GM21717 (cell line): ENCODE measurements at regions not wholly inside any gene's neighbourhood (a gene's known extent, or its start where the extent isn't known, plus 50 kb on each side); places are given as distances from the start of the nearest gene placed in this dataset.
A peak's percentile ranks its signal among the peaks of the same experiment; 100 is the strongest.
"Not testable (repeated sequence)": the region's sequence is repeated elsewhere in the genome, so short reads cannot be mapped to it uniquely, and the experiment has no call there.

ENCODE experiments used
- ATAC-seq: cut with Tn5 transposase; IDR thresholded peaks from one replicate; pipeline ENCODE4 v1.9.1; 2021; ENCODE audit warnings: mild to moderate bottlenecking, moderate library complexity; ENCODE audit not compliant: unreplicated experiment

DNA sequence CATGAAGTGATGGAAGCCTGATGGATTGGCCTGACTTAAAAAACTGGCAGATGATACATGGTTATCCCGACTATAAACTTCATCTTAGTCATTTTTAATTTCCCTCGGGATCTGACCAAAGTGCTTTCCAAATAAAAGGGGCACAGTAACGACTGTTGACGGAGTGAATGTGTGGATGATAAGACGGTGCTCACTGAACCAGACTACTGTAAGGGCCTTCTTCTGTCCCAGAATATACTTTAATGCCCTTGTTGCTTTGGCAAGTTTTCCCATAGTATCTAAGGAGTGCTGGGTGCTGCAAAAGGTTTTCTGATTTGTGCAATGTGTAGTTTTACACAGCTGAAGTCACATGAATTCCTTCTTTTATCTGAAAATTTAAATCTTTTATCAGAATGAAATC, 373.5 kb downstream of the DSEL start:
- no peak for ATAC-seq

DNA sequence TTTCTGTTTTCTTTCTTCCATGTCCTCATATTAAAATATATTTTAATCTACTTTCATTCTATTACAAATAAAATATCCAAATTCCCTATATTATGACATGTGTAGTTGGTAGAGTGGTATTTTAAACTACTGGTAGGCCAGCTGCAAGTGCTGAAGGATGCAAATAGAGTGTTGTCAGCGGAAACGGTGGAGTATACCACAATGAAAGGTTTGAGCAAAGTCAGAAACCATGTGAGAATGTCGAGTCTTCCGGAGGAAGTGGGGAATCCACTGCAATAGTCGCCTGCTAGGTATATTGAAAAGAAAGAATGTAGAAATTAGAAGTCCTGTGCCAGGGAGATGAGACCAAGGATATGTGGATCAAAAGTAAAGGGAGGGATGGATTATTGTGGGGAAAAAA, 373.9 kb downstream of the DSEL start:
- ATAC-seq, result no peak

DNA sequence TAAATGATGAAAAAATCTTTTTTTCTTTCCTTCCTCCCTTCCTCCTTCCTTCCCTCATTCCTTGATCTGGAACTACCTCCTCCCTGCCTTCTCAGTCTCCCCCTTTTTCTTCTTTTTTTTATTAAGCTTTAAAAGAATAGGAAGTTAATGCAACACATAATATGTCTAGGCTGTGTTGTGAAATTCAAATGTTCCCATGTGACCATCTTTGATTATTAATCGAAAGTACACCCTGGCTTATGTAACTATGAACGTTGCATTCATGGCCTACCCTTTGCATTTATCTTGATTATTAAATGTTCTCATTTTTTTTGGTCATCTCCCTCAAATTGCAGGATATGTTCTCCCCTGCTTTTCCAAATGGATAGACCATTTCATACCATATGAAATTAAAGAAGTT, 376.0 kb downstream of the DSEL start:
- ATAC-seq, result no peak

DNA sequence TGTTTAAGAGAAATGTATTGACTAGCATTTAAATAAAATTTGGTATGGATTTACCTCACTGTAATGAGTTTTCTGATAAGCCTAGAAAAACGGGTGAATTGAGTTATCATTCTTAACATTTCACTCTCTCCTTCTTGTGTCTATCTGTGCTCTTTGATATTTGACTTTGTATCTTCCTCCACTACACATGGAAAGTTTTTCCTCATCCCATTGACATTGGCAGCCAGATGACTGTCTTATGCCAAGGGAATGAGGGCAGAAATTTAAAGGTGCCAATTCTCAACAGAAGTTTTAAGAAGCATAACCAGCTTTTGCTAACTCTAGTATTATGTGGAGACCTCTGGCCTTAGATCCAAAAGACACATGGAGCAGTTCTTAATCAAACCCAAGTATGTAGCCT, 376.6 kb downstream of the DSEL start:
- ATAC-seq, result no peak

DNA sequence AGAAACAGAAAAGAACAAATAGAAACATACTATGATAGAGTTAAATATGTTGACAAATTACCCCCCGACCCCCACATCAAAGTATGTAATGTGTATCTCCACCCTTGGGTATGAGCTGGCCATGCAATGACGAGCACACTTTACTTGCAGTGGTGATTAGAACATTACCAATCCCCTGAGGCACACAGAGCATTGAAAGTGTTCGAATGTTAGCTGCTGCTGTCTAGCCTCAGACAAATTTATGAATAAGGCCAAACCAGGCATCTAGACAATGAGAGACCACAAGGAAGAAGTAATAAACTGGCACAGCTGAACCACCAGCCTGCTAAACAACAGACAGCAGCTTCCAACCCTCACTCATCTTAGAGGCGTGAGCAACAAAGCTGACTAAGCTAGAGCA, 380.5 kb downstream of the DSEL start:
- no peak for ATAC-seq

DNA sequence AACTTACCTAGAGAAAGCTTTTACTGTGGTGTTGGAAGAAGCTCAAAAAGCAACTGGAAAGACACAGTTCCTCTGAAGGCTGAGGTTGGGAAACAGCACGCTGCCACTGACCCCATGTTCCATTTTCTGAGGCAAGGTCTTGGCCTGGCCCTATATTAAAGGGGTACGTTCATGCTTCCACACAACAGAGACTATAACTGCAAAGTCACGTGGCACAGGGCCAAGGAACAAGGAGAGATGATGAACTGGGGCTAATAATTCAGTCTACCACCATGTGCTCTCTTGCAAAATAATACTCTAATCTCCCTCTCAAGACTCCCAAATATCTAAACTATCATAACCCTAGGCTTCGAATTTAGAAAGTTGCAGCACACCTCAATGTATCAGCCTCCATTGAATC, 381.6 kb downstream of the DSEL start:
- ATAC-seq, result no peak

DNA sequence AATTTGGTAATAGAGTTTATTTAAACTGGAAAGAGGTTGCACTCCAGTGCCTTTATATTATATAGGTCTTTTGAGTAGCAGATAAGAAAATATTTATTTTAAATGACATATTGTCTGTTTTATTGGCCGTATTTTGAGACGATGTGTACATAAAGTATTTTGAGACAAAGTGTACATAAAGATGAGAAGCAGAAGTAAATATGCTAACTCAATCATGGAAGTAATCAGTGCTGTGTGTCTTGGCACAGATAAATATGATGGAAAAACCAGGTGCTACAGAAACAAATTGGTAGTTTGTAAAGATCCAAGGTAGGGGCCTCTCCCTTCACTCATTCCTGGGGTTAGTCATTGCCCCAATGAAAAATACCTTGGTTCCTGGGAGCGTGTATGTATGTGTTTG, 382.9 kb downstream of the DSEL start:
- no peak for ATAC-seq

DNA sequence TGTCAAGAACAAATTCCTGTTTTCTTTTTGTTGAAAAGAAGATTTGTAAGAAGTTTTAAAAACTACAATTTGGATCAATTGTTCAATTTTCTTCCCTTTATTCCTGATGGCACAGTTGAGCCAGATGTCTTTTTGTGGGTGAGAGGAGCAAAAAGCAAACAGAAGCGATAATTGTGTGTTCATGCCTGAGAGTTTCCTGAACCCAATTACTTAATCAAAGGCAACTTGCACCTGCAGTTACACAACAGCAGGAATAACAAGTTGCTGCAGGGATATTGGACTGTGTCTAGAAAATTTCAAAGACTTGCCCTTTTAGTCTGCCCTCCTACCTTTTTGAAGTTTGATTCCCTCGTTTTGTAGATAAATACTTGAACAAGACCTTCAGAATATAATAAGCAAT, 383.6 kb downstream of the DSEL start:
- ATAC-seq, result no peak

DNA sequence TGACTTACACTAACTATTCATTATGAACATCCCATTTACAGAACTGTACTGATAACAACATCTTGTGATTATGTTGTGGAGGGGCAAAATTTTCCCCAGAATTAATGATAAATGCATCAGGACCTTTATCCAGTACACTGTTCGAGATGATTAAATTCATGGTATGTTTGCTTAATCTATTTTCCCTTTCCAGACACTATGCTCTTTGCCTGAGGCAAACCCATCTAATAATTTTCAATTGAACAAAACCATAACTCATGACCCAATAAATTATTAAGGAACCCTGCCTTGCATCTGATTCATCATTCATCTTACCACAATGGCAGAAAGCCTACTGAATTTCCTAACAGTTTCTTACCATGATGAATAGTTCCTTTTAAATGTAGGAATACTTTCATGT, 385.0 kb downstream of the DSEL start:
- no peak for ATAC-seq

DNA sequence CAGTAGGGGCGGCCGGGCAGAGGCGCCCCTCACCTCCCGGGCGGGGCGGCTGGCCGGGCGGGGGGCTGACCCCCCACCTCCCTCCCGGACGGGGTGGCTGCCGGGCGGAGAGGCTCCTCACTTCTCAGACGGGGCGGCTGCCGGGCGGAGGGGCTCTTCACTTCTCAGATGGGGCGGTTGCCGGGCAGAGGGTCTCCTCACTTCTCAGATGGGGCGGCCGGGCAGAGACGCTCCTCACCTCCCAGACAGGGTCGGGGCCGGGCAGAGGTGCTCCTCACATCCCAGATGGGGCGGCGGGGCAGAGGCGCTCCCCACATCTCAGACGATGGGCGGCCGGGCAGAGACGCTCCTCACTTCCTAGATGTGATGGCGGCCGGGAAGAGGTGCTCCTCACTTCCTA, 389.8 kb downstream of the DSEL start:
- ATAC-seq, result not testable (repeated sequence)

DNA sequence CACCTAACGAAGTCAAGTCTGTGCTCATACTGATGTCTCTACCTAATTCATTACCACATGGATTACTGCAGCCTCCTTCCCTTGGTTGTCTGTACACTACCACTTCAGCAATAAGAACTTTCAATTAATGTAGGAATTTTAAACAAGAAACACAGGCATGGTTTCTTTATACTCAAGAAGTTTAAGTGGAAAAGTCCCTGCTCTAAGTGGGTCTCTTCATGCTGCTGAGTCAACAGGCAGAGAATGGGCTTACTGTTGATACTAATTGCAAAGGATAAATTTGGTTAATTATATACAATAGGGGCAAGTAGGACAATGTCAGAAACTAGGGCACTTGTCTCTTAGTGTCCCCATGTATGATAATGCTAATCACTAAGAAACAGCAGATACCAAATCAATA, 392.6 kb downstream of the DSEL start:
- no peak for ATAC-seq

DNA sequence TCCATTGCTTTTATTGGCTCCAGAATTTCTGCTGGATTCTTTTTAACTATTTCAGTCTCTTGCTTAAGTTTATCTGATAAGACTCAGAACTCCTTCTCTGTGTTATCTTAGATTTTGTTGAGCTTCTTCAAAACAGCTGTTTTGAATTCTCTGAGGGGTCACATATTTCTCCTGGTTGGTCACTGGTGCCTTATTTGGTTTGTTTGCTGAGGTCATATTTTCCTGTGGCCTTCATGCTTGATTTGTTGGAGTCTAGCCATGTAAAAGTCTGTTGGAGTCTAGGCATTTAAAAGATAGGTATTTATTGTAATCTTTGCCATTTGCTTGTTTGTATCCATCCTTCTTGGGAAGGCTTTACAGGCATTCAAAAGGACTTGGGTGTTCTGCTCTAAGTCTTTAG, 398.7 kb downstream of the DSEL start:
- ATAC-seq, result no peak

DNA sequence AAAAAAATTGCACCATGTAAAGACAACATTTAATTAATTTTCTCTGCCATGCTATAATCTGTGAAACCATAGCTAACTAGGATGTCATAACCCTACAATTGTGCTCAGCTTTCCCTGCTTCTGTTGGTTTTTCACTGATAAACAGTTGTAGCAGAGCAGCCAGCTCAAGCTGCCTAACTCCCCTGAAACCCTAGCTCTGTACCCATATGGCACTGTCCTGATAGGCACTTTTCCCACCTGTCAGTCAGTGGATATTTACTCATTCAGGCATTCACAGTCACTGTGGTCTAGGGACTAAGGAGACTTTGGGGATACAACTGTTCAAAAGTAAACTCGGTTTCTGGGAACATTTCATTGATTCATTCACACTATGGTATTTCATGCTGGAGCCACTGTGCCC, 407.0 kb downstream of the DSEL start:
- ATAC-seq, result no peak

DNA sequence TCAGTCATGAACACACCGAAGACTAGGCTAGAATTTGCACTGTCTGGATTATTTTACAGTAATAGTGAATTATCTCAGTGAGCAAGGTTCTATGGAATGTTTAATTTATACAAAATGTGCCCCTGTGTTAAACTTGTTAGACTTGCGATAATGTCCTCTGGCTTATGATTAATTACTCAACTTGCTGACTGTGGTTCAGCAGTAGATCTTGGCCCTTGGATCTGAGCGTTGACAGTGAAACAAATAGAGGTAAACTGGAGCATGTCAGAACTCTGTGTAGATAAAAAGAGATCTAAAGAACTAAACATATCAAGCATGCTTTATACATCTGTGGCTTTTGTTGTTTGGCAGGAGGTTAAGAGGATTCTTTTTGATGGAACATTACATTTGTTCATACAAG, 407.6 kb downstream of the DSEL start:
- ATAC-seq, result no peak

DNA sequence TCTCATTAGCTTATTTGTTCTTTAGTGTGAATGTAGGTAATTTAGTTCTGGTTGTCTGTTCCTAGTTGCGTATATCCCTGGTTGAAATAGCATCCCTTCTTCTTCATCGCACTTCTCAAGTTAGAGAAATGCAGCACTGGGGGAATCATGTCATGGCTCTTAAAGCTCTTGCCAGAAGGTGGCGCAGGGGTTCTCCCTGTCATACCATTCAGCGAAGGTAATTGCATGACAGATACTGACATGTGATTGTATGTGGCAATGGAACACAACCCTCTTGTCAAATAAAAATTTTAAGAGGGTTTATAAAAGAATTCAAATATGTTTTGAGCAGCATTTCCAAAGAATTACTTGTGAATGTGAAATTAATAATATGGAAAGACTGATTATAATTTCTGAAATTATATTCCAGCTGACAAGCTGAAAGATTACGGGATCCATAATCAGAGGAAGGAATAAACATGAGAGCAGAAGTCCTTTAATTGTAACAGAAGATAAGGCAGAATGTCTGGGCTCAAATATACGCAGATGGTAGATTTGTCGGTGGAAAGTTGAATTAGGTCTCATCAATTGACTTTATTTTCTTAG, 411.7 kb downstream of the DSEL start:
- peak; percentile 93 for ATAC-seq

DNA sequence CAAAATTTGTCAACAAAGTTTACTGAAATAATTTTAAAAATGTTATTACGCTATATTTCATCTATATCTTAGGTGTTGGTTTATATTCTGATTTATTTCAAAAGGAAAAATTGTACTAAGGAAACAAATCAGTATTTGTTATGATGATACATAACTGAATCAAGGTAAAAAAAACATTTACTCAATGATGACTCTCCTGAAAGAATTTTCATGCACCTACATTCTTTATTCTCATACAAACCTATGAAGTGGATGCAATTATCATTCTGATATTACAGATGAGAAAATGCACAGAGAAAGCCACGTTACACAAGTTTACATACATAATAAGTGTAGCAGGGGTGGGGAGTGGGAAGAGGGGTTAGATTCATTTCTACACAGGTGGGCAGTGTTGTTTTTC, 422.4 kb downstream of the DSEL start:
- ATAC-seq, result no peak

DNA sequence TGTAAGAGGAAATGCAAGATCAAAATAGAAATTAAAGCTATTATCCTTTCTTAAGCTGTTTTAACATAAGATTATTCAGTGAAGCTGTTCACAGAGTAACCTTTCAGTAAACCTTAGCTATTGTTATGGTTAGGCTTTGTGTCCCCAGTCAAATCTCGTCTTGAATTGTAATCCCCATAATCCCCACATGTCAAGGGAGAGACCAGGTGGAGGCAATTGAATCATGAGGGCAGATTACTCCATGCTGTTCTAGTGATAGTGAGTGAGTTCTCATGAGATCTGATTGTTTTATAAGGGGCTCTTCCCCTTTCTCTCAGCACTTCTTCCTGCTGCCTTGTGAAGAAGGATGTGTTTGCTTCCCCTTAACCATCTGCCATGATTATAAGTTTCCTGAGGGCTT, 424.4 kb downstream of the DSEL start:
- ATAC-seq, result no peak

DNA sequence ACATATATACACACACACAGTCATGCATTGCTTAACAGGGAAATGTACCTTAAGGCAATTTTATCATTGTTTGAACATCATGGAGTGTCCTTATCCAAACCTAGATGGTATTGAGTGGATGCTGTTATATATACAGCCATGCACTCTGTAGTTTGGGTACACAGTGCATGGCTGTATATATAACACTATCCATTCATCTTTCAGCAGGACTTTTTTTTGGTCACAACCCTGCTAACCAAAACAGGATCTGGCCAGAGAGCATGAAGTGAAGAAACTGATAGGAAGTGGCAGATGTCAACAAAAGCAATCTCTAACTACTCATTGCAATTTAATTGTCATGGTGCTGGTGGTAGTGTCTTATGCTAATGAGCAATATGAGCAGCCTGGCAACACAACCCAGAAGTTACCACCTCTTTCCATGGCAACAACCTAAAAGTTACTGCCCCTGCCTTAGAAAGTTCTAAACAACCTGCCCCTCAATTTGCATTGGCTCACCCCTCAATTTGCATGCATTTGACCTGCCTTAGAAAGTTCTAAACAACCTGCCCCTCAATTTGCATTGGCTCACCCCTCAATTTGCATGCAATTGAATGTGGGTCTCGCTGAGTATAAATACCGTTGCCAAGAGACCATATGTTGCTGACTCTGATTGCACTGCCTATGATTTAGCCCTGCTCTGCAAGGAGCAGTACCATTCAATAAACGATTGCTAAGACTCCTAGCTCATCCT, 434.9 kb downstream of the DSEL start:
- ATAC-seq, result no peak

DNA sequence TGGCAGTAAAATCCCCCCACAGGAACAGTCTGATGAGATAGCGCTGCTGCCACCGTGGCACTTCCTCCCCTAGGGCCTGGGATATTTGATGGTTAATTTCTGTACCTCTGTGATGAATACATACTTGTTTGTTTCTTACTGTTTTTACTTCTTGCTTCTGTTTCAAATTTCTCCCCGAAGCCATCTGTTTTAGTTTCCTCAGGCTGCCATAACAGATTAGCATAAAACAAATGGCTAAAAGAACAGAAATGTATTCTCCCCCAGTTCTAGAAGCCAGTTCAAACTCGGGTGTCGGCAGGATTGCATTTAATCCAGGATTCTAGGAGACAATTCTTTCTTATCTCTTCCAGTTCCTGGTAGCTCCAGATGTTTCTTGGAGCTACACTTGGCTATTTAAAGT, 435.9 kb downstream of the DSEL start:
- ATAC-seq, result no peak

DNA sequence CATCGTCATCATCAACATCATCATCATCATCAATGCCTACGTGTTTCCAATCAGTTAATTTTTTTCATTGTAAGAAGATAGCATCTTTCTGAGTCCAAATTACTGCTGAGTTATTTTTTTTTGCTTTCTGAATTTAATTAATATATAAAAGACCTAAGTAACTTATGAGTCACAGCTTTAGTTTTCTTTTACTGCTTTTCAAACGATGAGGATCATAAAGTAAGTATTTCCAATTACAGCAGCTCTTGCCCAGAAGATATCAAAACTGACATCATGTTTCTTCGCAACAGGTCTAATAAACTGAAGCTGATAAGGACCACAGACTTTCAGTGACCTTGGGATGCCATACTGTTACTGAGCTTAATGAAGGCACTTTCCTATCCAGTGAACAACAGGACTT, 442.2 kb downstream of the DSEL start:
- ATAC-seq, result no peak

DNA sequence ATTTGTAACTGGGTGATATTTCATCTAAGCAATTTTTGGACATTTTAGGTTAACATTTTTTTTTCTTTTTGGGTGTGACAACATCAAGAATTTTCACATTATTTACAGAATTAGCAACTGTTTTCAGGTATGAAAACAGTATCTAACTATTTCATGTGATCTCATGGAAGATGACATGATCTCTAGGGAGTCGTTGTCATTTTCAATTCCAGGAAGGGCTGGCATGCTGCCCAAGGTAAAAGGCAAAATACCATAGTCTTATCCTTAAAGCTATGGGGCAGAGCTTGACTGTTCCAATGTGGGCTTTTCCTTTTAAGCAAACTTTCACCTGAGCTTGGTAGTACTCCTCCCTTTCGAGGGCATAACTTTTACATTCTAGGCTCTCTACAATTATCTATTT, 443.7 kb downstream of the DSEL start:
- ATAC-seq, result no peak

DNA sequence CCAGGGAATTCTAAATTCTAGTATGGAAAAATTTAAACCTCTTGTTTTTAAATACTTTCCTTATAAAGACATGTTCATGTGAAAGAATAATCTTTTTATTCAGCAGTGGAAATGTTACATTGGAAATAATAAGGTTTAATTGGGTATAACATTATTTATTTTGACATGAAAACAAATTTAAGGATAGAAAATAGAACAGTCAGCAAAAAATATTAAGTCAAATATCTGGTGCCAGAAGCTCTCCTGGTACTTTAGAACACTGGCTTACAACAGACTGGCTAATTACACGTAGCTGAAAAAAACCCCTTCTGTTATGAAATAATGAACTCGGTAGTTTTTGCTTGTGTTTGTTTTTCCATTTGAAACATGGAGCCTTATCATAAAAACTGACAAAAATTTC, 447.9 kb downstream of the DSEL start:
- ATAC-seq, result no peak

DNA sequence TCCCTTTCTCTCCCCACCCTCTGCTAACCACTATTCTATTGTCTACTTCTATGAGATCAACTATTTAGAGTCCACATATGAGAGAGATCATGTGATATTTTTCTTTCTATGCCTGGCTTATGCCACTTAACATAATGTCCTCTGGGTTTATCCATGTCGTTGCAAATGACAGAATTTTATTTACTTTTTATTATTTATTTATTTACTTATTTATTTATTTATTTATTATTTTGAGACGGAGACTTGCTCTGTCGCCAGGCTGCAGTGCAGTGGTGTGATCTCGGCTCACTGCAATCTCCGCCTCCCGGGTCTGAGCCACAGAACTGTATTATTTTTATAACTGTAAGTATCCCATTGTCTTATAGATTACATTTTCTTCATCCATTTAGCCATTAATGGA, 443.4 kb upstream of the CDH19 start:
- ATAC-seq, result no peak
